ENCODE measurements at regions not wholly inside any gene's neighbourhood (a gene's known extent, or its start where the extent isn't known, plus 50 kb on each side); places are given as distances from the start of the nearest gene placed in this dataset.

DNA sequence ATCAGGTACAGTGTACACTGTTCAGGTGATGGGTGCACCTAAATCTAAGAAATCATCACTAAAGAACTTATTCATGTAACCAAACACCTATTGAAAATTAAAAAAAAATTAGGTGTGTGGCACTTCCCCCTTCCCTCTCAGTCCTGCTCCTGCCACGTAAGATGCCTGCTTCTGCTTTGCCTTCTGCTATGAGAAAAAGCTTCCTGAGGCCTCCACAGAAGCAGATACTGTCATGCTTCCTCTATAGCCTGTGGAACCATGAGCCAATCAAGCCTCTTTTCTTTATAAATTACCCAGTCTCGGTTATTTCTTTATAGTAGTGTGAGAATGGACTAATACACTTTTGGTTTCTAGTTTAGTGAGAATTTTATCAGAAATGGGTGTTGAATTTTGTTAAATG lies 459.8 kb upstream of the DIPK2B start:
- no peak overlapping the region for H2AFZ ChIP-seq (ENCODE audit: low read depth, low read length)
- no peak overlapping the region for H3K27ac ChIP-seq (ENCODE audit: low read length)
- no peak for DNase-seq
- TF ChIP-seq EZH2 (IDR thresholded peaks at IDR 0.05; ENCODE audit: borderline replicate concordance, low read depth, low read length, severe bottlenecking): no peak
- TF ChIP-seq, protein P1, sequence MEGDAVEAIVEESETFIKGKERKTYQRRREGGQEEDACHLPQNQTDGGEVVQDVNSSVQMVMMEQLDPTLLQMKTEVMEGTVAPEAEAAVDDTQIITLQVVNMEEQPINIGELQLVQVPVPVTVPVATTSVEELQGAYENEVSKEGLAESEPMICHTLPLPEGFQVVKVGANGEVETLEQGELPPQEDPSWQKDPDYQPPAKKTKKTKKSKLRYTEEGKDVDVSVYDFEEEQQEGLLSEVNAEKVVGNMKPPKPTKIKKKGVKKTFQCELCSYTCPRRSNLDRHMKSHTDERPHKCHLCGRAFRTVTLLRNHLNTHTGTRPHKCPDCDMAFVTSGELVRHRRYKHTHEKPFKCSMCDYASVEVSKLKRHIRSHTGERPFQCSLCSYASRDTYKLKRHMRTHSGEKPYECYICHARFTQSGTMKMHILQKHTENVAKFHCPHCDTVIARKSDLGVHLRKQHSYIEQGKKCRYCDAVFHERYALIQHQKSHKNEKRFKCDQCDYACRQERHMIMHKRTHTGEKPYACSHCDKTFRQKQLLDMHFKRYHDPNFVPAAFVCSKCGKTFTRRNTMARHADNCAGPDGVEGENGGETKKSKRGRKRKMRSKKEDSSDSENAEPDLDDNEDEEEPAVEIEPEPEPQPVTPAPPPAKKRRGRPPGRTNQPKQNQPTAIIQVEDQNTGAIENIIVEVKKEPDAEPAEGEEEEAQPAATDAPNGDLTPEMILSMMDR (IDR thresholded peaks at IDR 0.05; ENCODE audit: borderline replicate concordance, extremely low read depth, low read length, poor library complexity, severe bottlenecking): no peak
- H3K9me3 ChIP-seq (ENCODE audit: insufficient read depth, low read length, severe bottlenecking): no peaks in the 10 kb centered on the region
- H4K20me1 ChIP-seq (ENCODE audit: insufficient read depth, low read length): no peaks in the 10 kb centered on the region
- no peak overlapping the region for H3K4me2 ChIP-seq (ENCODE audit: insufficient read depth, low read length)
- H3K36me3 ChIP-seq (ENCODE audit: insufficient read depth, low read length): no peaks in the 10 kb centered on the region
- no peak for ATAC-seq (ENCODE audit: insufficient read depth, low read depth)
- H3K79me2 ChIP-seq (ENCODE audit: insufficient read depth, low read length): no peaks in the 10 kb centered on the region
- no peak overlapping the region for H3K4me3 ChIP-seq (ENCODE audit: low read depth in 1 of 2, low read length in 2 of 2)
- H3K27me3 ChIP-seq (ENCODE audit: insufficient read depth, low read length, poor library complexity): no peaks in the 10 kb centered on the region
- no peak overlapping the region for H3K9ac ChIP-seq (ENCODE audit: low read depth, low read length)
- no peaks in the 10 kb centered on the region for H3K4me1 ChIP-seq (ENCODE audit: insufficient read depth, low read length)

DNA sequence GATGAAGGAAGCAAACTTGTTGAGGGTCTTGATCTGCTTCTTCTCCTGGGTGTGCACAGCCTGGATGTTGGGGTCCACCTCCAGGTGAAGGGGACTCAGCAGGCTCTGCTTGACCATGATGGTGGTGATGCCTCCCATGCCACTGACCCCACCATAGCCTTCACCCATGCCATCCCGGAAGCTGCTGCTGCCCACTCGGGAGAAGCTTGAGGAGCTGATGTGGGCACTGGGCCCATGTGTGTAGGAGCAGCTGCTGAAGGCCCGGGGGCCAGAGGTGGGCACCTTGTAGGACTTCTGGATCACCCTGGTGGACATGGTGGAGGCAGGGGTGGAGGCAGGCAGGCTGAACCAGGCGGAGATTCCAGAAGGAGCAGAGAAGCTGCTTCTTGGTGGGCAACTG lies 432.7 kb upstream of the DIPK2B start:
- Histone ChIP-seq H3K79me2 (ENCODE audit: insufficient read depth, low read length) (no peaks in the 10 kb centered on the region), H3K27me3 (ENCODE audit: insufficient read depth, low read length, poor library complexity) (no peaks in the 10 kb centered on the region), H3K4me2 (ENCODE audit: insufficient read depth, low read length) (no peak overlapping the region), H3K36me3 (ENCODE audit: insufficient read depth, low read length) (no peaks in the 10 kb centered on the region), H3K4me1 (ENCODE audit: insufficient read depth, low read length) (no peaks in the 10 kb centered on the region), H3K9me3 (ENCODE audit: insufficient read depth, low read length, severe bottlenecking) (no peaks in the 10 kb centered on the region), H4K20me1 (ENCODE audit: insufficient read depth, low read length) (no peaks in the 10 kb centered on the region), H3K4me3 (ENCODE audit: low read depth in 1 of 2, low read length in 2 of 2) (no peak overlapping the region), H3K9ac (ENCODE audit: low read depth, low read length) (no peak overlapping the region), H3K27ac (ENCODE audit: low read length) (no peak overlapping the region), H2AFZ (ENCODE audit: low read depth, low read length) (no peak overlapping the region)
- DNase-seq (no peak), ATAC-seq (ENCODE audit: insufficient read depth, low read depth) (no peak)
- TF ChIP-seq EZH2 (IDR thresholded peaks at IDR 0.05; ENCODE audit: borderline replicate concordance, low read depth, low read length, severe bottlenecking): no peak
- TF ChIP-seq, protein P1 (IDR thresholded peaks at IDR 0.05; ENCODE audit: borderline replicate concordance, extremely low read depth, low read length, poor library complexity, severe bottlenecking): no peak

DNA sequence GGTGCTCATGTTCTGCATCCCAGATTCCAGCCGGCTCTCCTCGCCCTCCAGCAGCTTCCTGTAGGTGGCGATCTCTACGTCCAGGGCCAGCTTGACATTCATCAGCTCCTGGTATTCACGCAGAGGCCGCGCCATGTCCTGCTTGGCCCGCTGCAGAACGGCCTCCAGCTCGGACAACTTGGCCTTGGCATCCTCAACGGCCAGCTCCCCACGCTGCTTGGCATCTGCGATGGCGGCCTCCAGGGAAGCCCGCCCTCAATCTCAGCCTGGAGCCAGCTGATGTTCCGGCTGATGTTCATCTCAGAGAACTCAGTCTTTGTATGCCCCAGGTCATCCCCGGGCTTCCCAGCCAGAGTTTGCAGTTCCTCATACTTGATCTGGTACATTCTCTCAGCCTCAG lies 431.8 kb upstream of the DIPK2B start:
- no peaks in the 10 kb centered on the region for H3K4me1 ChIP-seq (ENCODE audit: insufficient read depth, low read length)
- ATAC-seq (ENCODE audit: insufficient read depth, low read depth) (no peak), DNase-seq (no peak)
- H3K9ac ChIP-seq (ENCODE audit: low read depth, low read length): no peak overlapping the region
- H4K20me1 ChIP-seq (ENCODE audit: insufficient read depth, low read length): no peaks in the 10 kb centered on the region
- H3K4me3 ChIP-seq (ENCODE audit: low read depth in 1 of 2, low read length in 2 of 2): no peak overlapping the region
- no peak overlapping the region for H3K27ac ChIP-seq (ENCODE audit: low read length)
- no peaks in the 10 kb centered on the region for H3K79me2 ChIP-seq (ENCODE audit: insufficient read depth, low read length)
- no peak overlapping the region for H2AFZ ChIP-seq (ENCODE audit: low read depth, low read length)
- no peak for TF ChIP-seq EZH2 (IDR thresholded peaks at IDR 0.05; ENCODE audit: borderline replicate concordance, low read depth, low read length, severe bottlenecking)
- TF ChIP-seq, protein P1 (IDR thresholded peaks at IDR 0.05; ENCODE audit: borderline replicate concordance, extremely low read depth, low read length, poor library complexity, severe bottlenecking): no peak
- H3K9me3 ChIP-seq (ENCODE audit: insufficient read depth, low read length, severe bottlenecking): no peaks in the 10 kb centered on the region
- no peaks in the 10 kb centered on the region for H3K27me3 ChIP-seq (ENCODE audit: insufficient read depth, low read length, poor library complexity)
- H3K36me3 ChIP-seq (ENCODE audit: insufficient read depth, low read length): no peaks in the 10 kb centered on the region
- H3K4me2 ChIP-seq (ENCODE audit: insufficient read depth, low read length): no peak overlapping the region

- TF ChIP-seq, protein P1 (IDR thresholded peaks at IDR 0.05; ENCODE audit: borderline replicate concordance, extremely low read depth, low read length, poor library complexity, severe bottlenecking): no peak
- no peak for TF ChIP-seq EZH2 (IDR thresholded peaks at IDR 0.05; ENCODE audit: borderline replicate concordance, low read depth, low read length, severe bottlenecking)
- Histone ChIP-seq H2AFZ (ENCODE audit: low read depth, low read length) (no peak overlapping the region), H3K27ac (ENCODE audit: low read length) (no peak overlapping the region), H3K36me3 (ENCODE audit: insufficient read depth, low read length) (no peaks in the 10 kb centered on the region), H3K9me3 (ENCODE audit: insufficient read depth, low read length, severe bottlenecking) (no peaks in the 10 kb centered on the region), H3K9ac (ENCODE audit: low read depth, low read length) (no peak overlapping the region), H3K4me2 (ENCODE audit: insufficient read depth, low read length) (no peak overlapping the region), H3K4me3 (ENCODE audit: low read depth in 1 of 2, low read length in 2 of 2) (no peak overlapping the region), H3K4me1 (ENCODE audit: insufficient read depth, low read length) (no peaks in the 10 kb centered on the region), H4K20me1 (ENCODE audit: insufficient read depth, low read length) (no peaks in the 10 kb centered on the region), H3K79me2 (ENCODE audit: insufficient read depth, low read length) (no peaks in the 10 kb centered on the region), H3K27me3 (ENCODE audit: insufficient read depth, low read length, poor library complexity) (no peaks in the 10 kb centered on the region)
- ATAC-seq (ENCODE audit: insufficient read depth, low read depth) (no peak), DNase-seq (no peak)
Observed at GRCh38 chrX:45630078-45630477, 429.4 kb upstream of the DIPK2B start.
